Muscle layer of duodenum (tissue), 2 donors: ENCODE measurements at regions not wholly inside any gene's neighbourhood (a gene's known extent, or its start where the extent isn't known, plus 50 kb on each side); places are given as distances from the start of the nearest gene placed in this dataset.

ENCODE experiments used
- H3K27ac ChIP-seq: one replicate; pipeline ENCODE4 v1.7.0; 2013; ENCODE audit warnings: mild to moderate bottlenecking, low read length
- H3K27me3 ChIP-seq: one replicate; pipeline ENCODE4 v1.7.0; 2013; ENCODE audit warnings: low read depth, mild to moderate bottlenecking, control low read depth, low read length
- H3K36me3 ChIP-seq, 2 donors: one replicate each; pipeline ENCODE4 v1.7.0; 2013; ENCODE audit warnings: low read length in 2 of 2, control low read depth in 1 of 2, mild to moderate bottlenecking in 1 of 2; ENCODE audit not compliant: insufficient read depth in 2 of 2, control insufficient read depth in 1 of 2
- H3K4me1 ChIP-seq, 2 donors: one replicate each; pipeline ENCODE4 v1.7.0; 2013; ENCODE audit warnings: low read length in 2 of 2, mild to moderate bottlenecking in 2 of 2, control low read depth in 1 of 2, moderate library complexity in 1 of 2; ENCODE audit not compliant: insufficient read depth in 2 of 2, control insufficient read depth in 1 of 2
- H3K4me3 ChIP-seq, 2 donors: one replicate each; pipeline ENCODE4 v1.7.0; 2013; ENCODE audit warnings: low read length in 2 of 2, low read depth in 1 of 2, mild to moderate bottlenecking in 1 of 2
- H3K9me3 ChIP-seq, 2 donors: one replicate each; pipeline ENCODE4 v1.7.0; 2013; ENCODE audit warnings: low read length in 2 of 2, control low read depth in 1 of 2, mild to moderate bottlenecking in 1 of 2; ENCODE audit not compliant: control insufficient read depth in 1 of 2
- donor health status: healthy.

DNA sequence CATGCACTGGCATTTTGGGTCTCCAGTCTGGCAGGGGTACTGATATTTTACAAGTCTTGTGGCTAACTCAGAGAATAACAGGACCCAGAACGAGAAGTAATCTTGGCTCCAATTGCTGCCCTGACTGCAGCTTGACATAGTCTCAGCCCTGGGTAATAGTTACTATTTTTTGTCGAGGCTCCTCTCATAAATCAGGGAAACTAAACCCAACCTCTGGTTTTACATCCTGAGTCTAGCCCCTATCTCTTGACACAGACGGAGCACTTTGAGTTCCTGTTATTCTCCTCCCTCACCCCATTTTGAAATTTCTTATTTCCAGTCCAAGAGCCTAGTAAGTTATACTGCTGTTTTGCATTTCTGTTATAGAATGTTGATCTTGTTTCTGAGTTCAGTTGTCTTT, 276.1 kb upstream of the GOLIM4 start:
- H3K27me3 ChIP-seq: no peaks in the 10 kb centered on the region
- no peaks in the 10 kb centered on the region for H3K36me3 ChIP-seq
- no peak overlapping the region for H3K27ac ChIP-seq
- H3K4me1 ChIP-seq: no peaks in the 10 kb centered on the region
- no peaks in the 10 kb centered on the region for H3K9me3 ChIP-seq
- no peak overlapping the region for H3K4me3 ChIP-seq

DNA sequence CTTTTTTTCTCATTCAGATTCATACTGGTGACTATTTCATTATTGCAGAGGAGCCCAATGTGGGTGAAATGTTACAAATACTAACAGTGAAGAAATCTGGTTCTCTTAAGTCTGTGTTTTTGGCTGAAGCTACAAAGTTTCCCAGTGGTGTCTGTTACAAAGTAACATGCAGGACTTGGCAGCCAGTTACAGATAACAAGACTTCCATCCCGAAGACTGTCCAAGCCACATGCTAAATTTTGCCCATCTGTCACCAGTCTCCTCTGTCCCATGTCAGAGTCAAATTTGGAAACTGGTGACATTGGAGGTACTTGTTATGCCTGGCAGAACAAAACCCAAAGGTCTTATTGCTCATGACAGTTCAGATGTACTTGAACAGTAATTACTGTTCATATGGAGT, 269.2 kb upstream of the GOLIM4 start:
- Histone ChIP-seq H3K27me3 (no peaks in the 10 kb centered on the region), H3K9me3 (no peaks in the 10 kb centered on the region), H3K4me3 (no peak overlapping the region), H3K27ac (no peak overlapping the region), H3K36me3 (no peaks in the 10 kb centered on the region), H3K4me1 (no peaks in the 10 kb centered on the region)

DNA sequence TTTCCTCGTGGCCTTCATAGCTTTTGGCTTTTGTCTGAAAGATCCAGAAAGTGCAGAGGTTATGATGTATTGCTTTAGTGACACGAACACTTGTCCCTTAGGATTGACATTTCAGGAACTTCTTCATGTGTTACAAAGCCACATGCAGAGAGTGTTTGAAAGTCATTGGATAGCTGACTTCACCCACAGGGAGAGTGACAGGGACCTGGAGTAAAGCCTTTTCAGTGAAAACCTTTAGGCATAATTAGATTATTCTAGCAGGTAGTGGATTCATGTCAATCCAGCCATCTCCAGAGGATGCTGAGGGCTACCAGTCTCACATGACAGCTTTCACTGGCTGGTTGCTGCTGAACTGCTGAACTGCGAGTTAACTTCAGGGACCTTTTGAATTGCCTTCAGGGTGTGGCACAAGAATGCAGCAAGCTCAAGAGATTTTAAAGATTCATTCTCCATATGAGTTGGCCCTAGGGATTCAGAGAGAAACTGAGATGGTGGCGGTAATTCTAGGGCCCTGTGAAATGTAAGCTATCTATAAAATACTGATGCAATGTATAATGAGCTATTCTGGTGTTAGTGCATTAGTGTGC, 267.0 kb upstream of the GOLIM4 start:
- Histone ChIP-seq H3K9me3 (no peaks in the 10 kb centered on the region), H3K4me3 (no peak overlapping the region), H3K27ac (no peak overlapping the region), H3K36me3 (no peaks in the 10 kb centered on the region), H3K4me1 (no peaks in the 10 kb centered on the region), H3K27me3 (no peaks in the 10 kb centered on the region)

DNA sequence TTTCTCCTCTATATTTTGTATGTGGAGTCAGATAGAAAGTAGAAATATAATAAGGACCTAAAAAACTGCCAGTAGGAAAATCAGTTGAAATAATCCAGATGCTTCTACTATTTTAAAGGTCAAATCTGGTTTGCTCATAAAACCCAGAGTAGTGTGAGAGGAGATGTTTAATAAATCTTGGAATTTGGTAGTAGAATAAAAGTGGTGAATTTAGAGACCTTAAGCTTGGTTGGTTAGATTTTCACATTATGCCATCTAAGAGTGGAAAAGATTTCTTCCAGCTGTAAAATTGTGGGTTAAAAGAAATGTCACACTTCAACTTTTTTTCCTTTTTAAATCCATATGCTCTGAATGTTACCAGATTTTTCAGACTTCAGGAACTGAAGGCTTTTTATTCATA, 266.4 kb upstream of the GOLIM4 start:
- Histone ChIP-seq H3K9me3 (no peaks in the 10 kb centered on the region), H3K4me1 (no peaks in the 10 kb centered on the region), H3K4me3 (no peak overlapping the region), H3K27me3 (no peaks in the 10 kb centered on the region), H3K27ac (no peak overlapping the region), H3K36me3 (no peaks in the 10 kb centered on the region)

DNA sequence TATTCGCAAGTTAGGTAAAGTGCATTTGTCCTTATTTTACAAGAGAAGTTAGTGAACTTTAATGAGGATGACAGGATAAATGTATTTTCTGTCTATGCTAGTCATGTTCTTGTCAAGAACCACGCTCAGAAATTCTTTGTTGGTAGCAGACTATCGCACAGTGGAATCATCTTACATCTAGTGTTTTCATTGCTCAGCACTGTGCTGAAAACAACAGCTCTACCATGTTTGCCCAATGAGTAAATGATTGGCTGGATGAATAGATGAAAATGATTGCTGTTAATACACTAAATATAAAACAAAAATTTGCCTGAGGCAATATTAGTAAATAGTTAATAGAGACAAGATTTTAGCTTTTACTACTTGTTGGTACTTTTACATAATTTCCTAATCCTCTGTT, 265.3 kb upstream of the GOLIM4 start:
- Histone ChIP-seq H3K4me3 (no peak overlapping the region), H3K27me3 (no peaks in the 10 kb centered on the region), H3K4me1 (no peaks in the 10 kb centered on the region), H3K9me3 (no peaks in the 10 kb centered on the region), H3K27ac (no peak overlapping the region), H3K36me3 (no peaks in the 10 kb centered on the region)

DNA sequence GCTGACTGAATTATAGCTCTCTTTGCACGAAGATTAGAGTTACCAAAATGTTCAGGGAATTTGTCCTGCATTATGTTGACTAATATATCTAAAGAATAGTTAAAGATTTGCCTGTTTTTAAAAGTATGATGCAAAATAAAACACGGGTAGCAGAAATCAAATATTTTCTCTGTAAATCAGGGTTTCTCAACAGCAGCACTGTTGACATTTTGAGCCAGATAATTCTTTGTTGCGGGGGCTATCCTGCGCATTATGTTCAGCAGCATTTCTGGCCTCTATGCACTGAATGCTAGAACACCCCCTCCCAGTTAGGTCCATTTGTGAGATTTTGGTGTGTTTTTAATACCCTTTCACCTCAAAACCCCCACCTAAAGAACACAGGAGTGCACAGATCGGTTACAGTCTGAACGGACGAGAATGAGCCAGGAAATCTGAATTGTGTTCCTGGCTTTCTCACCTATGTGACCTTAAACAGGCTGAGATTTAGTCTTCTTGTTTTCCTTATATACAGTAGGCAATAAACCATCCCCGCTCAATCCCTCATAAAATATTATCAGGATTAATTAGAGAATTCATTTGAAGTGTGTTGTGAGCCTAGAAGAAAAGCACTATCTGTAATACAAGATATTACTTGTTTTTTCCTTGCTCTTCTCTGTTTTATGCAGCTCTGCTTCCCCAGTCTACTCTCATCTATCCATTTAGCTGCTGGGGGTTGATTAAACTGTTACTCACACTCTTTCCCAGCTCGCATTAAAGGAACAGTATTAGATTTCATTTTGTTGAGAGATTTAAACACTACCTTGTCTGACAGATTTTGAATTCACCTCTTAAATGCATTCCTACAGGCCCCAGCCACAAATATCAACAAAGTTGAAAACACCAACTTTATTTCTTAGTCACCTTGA, 247.5 kb upstream of the GOLIM4 start:
- no peaks in the 10 kb centered on the region for H3K27me3 ChIP-seq
- no peak overlapping the region for H3K27ac ChIP-seq
- H3K36me3 ChIP-seq: no peaks in the 10 kb centered on the region
- H3K9me3 ChIP-seq: no peaks in the 10 kb centered on the region
- H3K4me3 ChIP-seq: no peak overlapping the region
- H3K4me1 ChIP-seq: no peaks in the 10 kb centered on the region

DNA sequence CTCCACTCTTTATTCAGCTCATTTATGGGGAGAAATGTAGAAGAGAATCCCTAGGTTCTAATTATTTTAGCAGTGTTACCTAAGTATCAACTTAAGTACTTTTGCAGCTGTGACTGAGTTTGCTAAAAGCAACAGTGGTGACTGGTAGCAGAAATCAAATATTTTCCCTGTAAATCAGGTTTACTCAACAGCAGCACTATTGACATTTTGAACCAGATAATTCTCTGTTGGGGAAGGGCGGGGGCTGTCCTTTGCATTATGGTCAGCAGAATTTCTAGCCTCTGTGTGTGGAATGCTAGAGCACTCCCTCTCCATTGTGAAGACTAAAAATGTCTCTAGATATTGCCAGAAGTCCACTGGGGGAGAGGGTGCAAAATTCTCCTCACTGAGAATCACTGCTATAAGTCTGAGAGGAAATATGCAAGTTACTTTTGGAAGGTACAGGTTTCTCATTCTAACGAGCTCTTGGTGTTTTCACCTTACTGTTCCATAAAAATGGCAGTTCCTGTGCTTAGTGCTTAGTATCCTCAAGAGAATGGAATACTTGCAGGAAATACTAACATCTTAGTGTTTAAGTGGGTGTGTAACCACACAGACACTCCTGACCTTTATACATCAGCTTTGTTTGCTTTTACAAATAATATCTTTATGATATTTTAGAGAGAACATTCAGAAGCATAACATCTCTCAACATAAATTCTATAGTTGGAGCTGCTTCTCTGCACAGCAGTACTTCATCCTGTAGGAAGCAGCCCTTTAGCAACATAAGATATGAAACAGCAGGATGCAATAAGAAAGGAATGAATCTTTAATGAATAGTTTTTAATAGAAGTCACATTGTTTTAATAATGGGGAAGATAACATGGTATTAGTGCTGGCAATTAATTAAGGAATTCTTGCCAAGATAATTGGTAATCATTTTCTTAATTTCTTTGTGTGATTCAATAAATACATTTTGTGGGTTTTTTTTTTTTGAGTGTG, 246.5 kb upstream of the GOLIM4 start:
- Histone ChIP-seq H3K4me1 (no peaks in the 10 kb centered on the region), H3K27ac (no peak overlapping the region), H3K27me3 (no peaks in the 10 kb centered on the region), H3K4me3 (no peak overlapping the region), H3K9me3 (no peaks in the 10 kb centered on the region), H3K36me3 (no peaks in the 10 kb centered on the region)

DNA sequence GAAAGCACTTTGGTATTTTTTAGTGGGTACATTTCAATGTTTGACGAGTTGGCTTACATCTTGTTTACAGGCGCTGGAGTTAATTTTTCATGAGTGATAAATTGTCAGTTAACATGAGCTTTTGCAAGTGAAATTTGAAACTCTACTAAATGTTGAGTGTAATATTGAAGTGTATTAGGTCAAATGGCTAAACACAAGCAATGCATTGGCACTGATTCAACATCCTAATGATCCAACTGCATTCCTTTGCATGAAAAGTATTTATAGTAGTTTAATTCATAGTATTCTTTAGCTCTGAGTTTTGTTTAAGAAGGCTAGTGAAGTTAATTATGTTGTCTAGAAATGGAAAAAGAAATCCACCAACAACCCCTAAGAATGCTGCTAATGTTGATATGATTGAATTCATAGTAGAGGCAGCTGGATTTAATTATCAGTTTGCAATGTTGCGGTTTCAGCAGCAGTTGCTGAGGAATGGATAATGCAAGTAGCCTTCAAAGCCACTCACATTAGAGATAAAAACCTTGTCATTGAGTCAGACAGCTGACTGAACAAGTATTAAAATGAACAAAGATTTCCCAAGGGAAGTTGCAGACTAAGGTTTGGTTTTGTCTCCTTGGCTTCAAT, 245.6 kb upstream of the GOLIM4 start:
- Histone ChIP-seq H3K4me3 (no peak overlapping the region), H3K9me3 (no peaks in the 10 kb centered on the region), H3K27me3 (no peaks in the 10 kb centered on the region), H3K4me1 (no peaks in the 10 kb centered on the region), H3K27ac (no peak overlapping the region), H3K36me3 (no peaks in the 10 kb centered on the region)

DNA sequence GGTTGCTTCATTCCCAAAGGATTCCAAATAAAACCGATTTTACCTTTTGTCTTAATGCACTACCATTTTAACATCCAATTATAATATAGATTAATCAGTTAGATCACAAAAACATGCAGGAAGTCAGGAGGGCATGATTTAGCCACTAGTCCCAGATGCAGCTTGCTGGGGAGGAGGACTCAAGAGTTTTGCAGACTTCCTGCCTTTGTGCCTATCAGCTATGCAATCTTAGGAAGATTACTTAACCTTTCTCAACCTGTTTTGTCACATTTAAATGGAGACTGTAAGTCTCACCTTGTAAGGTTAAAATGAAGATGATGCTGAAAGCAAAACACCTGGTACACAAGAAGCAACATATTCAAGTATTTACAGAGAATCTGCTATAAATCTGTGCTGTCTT, 242.4 kb upstream of the GOLIM4 start:
- H3K9me3 ChIP-seq: no peaks in the 10 kb centered on the region
- no peaks in the 10 kb centered on the region for H3K36me3 ChIP-seq
- no peak overlapping the region for H3K27ac ChIP-seq
- H3K27me3 ChIP-seq: no peaks in the 10 kb centered on the region
- H3K4me1 ChIP-seq: no peaks in the 10 kb centered on the region
- H3K4me3 ChIP-seq: no peak overlapping the region

DNA sequence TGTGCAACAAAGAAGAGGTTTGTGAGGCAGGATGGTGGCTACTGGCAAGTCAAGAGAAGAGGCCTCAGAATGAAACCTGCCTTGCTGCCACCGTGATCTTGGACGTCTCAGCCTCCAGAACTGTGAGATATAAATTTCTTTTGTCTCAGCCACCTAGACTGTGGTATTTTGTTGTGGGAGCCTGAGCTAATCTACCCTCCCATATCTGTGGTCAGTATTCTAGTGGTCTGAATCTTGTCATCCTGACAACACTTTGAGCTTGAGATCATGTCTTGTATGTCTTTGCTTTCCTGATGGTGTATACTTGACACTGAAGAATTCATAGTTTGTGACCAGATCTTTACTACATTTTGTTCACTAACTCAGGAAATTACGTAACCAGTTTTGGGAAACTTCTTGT, 240.6 kb upstream of the GOLIM4 start:
- Histone ChIP-seq H3K27ac (no peak overlapping the region), H3K9me3 (no peaks in the 10 kb centered on the region), H3K4me1 (no peaks in the 10 kb centered on the region), H3K36me3 (no peaks in the 10 kb centered on the region), H3K27me3 (no peaks in the 10 kb centered on the region), H3K4me3 (no peak overlapping the region)
